Chondrocyte (in vitro differentiated cells): ENCODE measurements at regions not wholly inside any gene's neighbourhood (a gene's known extent, or its start where the extent isn't known, plus 50 kb on each side); places are given as distances from the start of the nearest gene placed in this dataset.

ENCODE experiments used
- DNase-seq: peaks from one replicate; pipeline ENCODE4 v3.0.0; 2021; ENCODE audit warnings: mixed read lengths, low spot score
- H3K27ac Mint-ChIP-seq: one replicate; pipeline ENCODE4 v1.8.0; 2021; ENCODE audit warnings: mild to moderate bottlenecking, moderate library complexity, mixed read lengths; ENCODE audit not compliant: unreplicated experiment
- H3K27me3 Mint-ChIP-seq: 2 replicates; pipeline ENCODE4 v1.8.0; 2021; ENCODE audit warnings: low read depth, mixed read lengths
- H3K36me3 Mint-ChIP-seq: 2 replicates; pipeline ENCODE4 v1.8.0; 2021; ENCODE audit warnings: low read depth, mixed read lengths
- H3K4me1 Mint-ChIP-seq: 2 replicates; pipeline ENCODE4 v1.8.0; 2021; ENCODE audit warnings: low read depth, mild to moderate bottlenecking, mixed read lengths
- H3K4me3 Mint-ChIP-seq: one replicate; pipeline ENCODE4 v1.8.0; 2021; ENCODE audit warnings: mild to moderate bottlenecking, moderate library complexity, mixed read lengths; ENCODE audit not compliant: unreplicated experiment
- H3K9me3 Mint-ChIP-seq: 2 replicates; pipeline ENCODE4 v1.8.0; 2021; ENCODE audit warnings: low read depth, mixed read lengths
- CTCF ChIP-seq: fragments of 200-600 bp; sonication (generic); IDR thresholded peaks from 2 replicates; pipeline ENCODE4 v1.5.0; 2021; ENCODE audit warnings: antibody characterized with exemption, mild to moderate bottlenecking, moderate library complexity

GRCh38 chr9:13779106-13779505, 499.6 kb upstream of the MPDZ start:
- no peak for TF ChIP-seq CTCF
- no peak overlapping the region for H3K4me3 Mint-ChIP-seq
- no peaks in the 10 kb centered on the region for H3K27me3 Mint-ChIP-seq
- DNase-seq: no peak
- H3K36me3 Mint-ChIP-seq: no peaks in the 10 kb centered on the region
- no peak overlapping the region for H3K27ac Mint-ChIP-seq
- H3K4me1 Mint-ChIP-seq: peaks cover 7% of the 10 kb centered on the region
- H3K9me3 Mint-ChIP-seq: peaks cover 3% of the 10 kb centered on the region

- no peak for DNase-seq
- no peak for TF ChIP-seq CTCF
- Mint-ChIP-seq H3K27me3 (no peaks in the 10 kb centered on the region), H3K4me1 (peaks cover 7% of the 10 kb centered on the region), H3K36me3 (no peaks in the 10 kb centered on the region), H3K9me3 (peaks cover 3% of the 10 kb centered on the region), H3K4me3 (no peak overlapping the region), H3K27ac (no peak overlapping the region)
These were observed 499.1 kb upstream of the MPDZ start for GRCh38 chr9:13778631-13779030.

- no peak overlapping the region for H3K27ac Mint-ChIP-seq
These were observed 491.5 kb upstream of the MPDZ start for GRCh38 chr9:13770956-13771355.

GRCh38 chr9:13769641-13770040, 490.1 kb upstream of the MPDZ start:
- Mint-ChIP-seq H3K4me3 (no peak overlapping the region), H3K4me1 (no peaks in the 10 kb centered on the region), H3K27me3 (no peaks in the 10 kb centered on the region), H3K27ac (no peak overlapping the region), H3K9me3 (no peaks in the 10 kb centered on the region), H3K36me3 (no peaks in the 10 kb centered on the region)
- no peak for TF ChIP-seq CTCF
- DNase-seq: no peak

More at GRCh38 chr9:13770956-13771355, 491.5 kb upstream of the MPDZ start:
- H3K36me3 Mint-ChIP-seq: no peaks in the 10 kb centered on the region
- no peak for TF ChIP-seq CTCF
- no peaks in the 10 kb centered on the region for H3K9me3 Mint-ChIP-seq
- DNase-seq: no peak
- H3K4me1 Mint-ChIP-seq: no peaks in the 10 kb centered on the region
- no peak overlapping the region for H3K4me3 Mint-ChIP-seq
- H3K27me3 Mint-ChIP-seq: no peaks in the 10 kb centered on the region

- Mint-ChIP-seq H3K27ac (no peak overlapping the region), H3K9me3 (no peaks in the 10 kb centered on the region), H3K4me1 (no peaks in the 10 kb centered on the region), H3K36me3 (no peaks in the 10 kb centered on the region), H3K4me3 (no peak overlapping the region), H3K27me3 (no peaks in the 10 kb centered on the region)
- DNase-seq: no peak
- no peak for TF ChIP-seq CTCF
These were observed 489.5 kb upstream of the MPDZ start for GRCh38 chr9:13769006-13769405.
